ENCODE measurements at regions not wholly inside any gene's neighbourhood (a gene's known extent, or its start where the extent isn't known, plus 50 kb on each side); places are given as distances from the start of the nearest gene placed in this dataset.
"Not testable (repeated sequence)": the region's sequence is repeated elsewhere in the genome, so short reads cannot be mapped to it uniquely, and the experiment has no call there.

GRCh38 chr4:121616449-121616848 is 80.3 kb downstream of the ANXA5 start:
- DNase-seq (ENCODE audit: low spot score), result not testable (repeated sequence)

- DNase-seq (ENCODE audit: low spot score), result no peak
Observed at GRCh38 chr4:121614101-121614500, 82.7 kb downstream of the ANXA5 start.

- no peak for DNase-seq (ENCODE audit: low spot score)
Observed at GRCh38 chr4:121599049-121599448, 97.7 kb downstream of the ANXA5 start.

GRCh38 chr4:121597346-121597934 is 99.3 kb downstream of the ANXA5 start:
- DNase-seq (ENCODE audit: low spot score), result no peak

GRCh38 chr4:121594796-121595526 is 101.8 kb downstream of the ANXA5 start:
- peak; percentile 78 for DNase-seq (ENCODE audit: low spot score)

GRCh38 chr4:121593760-121594159 is 103.0 kb downstream of the ANXA5 start:
- no peak for DNase-seq (ENCODE audit: low spot score)

GRCh38 chr4:121592257-121592656 is 104.5 kb downstream of the ANXA5 start:
- DNase-seq (ENCODE audit: low spot score), result not testable (repeated sequence)

GRCh38 chr4:121584836-121585235 is 111.9 kb downstream of the ANXA5 start:
- DNase-seq (ENCODE audit: low spot score), result no peak

- no peak for DNase-seq (ENCODE audit: low spot score)
Observed at GRCh38 chr4:121583396-121583795, 113.4 kb downstream of the ANXA5 start.

- no peak for DNase-seq (ENCODE audit: low spot score)
Observed at GRCh38 chr4:121582296-121582695, 114.5 kb downstream of the ANXA5 start.

GRCh38 chr4:121575392-121575791 is 121.4 kb downstream of the ANXA5 start:
- DNase-seq (ENCODE audit: low spot score), result not testable (repeated sequence)

GRCh38 chr4:121574618-121575017 is 122.2 kb downstream of the ANXA5 start:
- DNase-seq (ENCODE audit: low spot score), result no peak

- no peak for DNase-seq (ENCODE audit: low spot score)
Observed at GRCh38 chr4:121567748-121568147, 129.0 kb downstream of the ANXA5 start.

- DNase-seq (ENCODE audit: low spot score), result no peak
Observed at GRCh38 chr4:121564840-121565375, 131.9 kb downstream of the ANXA5 start.

- DNase-seq (ENCODE audit: low spot score), result no peak
Observed at GRCh38 chr4:121562811-121563210, 134.0 kb downstream of the ANXA5 start.

GRCh38 chr4:121555315-121556107 is 141.3 kb downstream of the ANXA5 start:
- DNase-seq (ENCODE audit: low spot score), result no peak

- DNase-seq (ENCODE audit: low spot score), result no peak
Observed at GRCh38 chr4:121554382-121554781, 142.4 kb downstream of the ANXA5 start.

- DNase-seq (ENCODE audit: low spot score), result peak; percentile 78
Observed at GRCh38 chr4:121551881-121552280, 144.9 kb downstream of the ANXA5 start.

- peak; percentile 64 for DNase-seq (ENCODE audit: low spot score)
Observed at GRCh38 chr4:121551271-121551670, 145.5 kb downstream of the ANXA5 start.

- DNase-seq (ENCODE audit: low spot score), result no peak
Observed at GRCh38 chr4:121541696-121542095, 155.1 kb downstream of the ANXA5 start.

GRCh38 chr4:121535351-121535750 is 154.5 kb upstream of the QRFPR start:
- DNase-seq (ENCODE audit: low spot score), result no peak

GRCh38 chr4:121534187-121534586 is 153.4 kb upstream of the QRFPR start:
- no peak for DNase-seq (ENCODE audit: low spot score)

- no peak for DNase-seq (ENCODE audit: low spot score)
Observed at GRCh38 chr4:121526509-121526908, 145.7 kb upstream of the QRFPR start.
